ENCODE measurements at regions not wholly inside any gene's neighbourhood (a gene's known extent, or its start where the extent isn't known, plus 50 kb on each side); places are given as distances from the start of the nearest gene placed in this dataset.
A peak's percentile ranks its signal among the peaks of the same experiment; 100 is the strongest.

DNA sequence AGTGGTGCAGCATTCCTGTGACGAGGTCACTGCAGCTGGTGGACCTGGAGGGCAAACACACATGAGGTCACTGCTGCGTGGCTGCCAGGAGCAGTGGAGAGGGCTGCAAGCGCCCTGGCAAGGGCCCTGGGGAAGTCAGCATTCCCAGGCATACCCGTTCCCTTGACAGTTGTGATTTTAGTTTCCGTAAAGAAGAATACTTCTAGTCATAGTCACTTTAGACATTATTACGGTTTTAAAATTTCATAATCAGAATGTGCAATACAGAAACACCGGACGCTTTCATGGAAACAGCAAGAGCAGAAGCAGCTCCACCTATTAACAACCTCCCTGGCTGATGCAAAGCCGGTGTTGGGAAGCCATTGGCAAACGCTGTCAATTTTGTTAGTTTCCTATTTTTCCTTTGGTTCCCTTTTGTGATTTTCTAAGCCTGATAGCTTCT lies 129.8 kb downstream of the GADD45G start (continued):
- no peak for TF ChIP-seq IRF3 (IDR thresholded peaks at IDR 0.05; ENCODE audit: low read depth, low read length)

DNA sequence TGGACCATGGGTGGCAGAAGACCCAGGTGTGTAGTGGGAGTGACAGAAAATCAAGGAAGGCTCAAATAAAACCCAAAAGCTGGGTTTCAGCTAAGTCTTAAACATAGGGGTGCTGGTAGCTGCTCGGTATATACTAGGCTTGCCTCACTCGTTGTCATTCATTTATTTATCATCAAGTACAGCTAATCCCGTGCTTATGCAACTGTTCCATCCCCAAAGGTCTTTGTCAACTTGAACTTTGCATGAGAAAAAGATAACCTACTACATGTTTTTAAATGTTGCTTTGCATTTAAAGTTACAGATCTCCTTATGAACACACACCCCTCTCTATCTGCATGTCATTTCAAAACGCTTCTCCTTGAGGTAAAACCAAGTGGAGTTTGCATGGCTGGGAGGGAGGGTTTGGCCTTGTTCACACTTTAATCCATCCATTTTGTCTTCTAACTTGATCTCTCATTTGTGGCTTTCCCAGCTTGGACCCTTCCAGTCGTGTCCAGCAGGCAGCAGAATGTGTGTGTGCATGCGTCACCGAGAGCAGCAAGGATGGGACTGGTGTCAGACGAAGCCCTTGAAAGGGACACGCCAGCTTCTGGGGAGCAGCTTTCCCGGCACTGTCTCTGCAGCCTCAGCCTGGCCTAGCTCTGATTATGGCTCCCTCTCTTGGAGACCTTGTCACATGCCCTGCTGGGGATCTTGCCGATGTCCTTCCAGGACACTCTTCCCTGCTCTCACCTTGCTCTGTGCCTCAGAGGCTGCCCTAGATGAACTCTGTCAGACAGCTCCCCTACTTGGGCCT lies 133.5 kb downstream of the GADD45G start:
- Histone ChIP-seq H4K20me1 (ENCODE audit: insufficient read depth) (no peaks in the 10 kb centered on the region), H3K4me2 (no peak overlapping the region), H3K4me3 (ENCODE audit: low read depth in 2 of 2, low read length in 1 of 2) (no peak overlapping the region), H3K27ac (ENCODE audit: low read depth in 2 of 2, low read length in 1 of 2) (no peak overlapping the region), H3K27me3 (ENCODE audit: insufficient read depth) (no peaks in the 10 kb centered on the region), H2AFZ (ENCODE audit: low read depth) (no peak overlapping the region), H3F3A (replicated peaks; ENCODE audit: insufficient read depth) (no peaks in the 10 kb centered on the region), H3K79me2 (ENCODE audit: insufficient read depth) (no peaks in the 10 kb centered on the region), H3K9ac (no peak overlapping the region), H3K36me3 (replicated peaks in 1 of 2; ENCODE audit: control insufficient read depth in 1 of 2, insufficient read depth in 2 of 2, low read length in 1 of 2) (no peaks in the 10 kb centered on the region), H3K4me1 (ENCODE audit: control insufficient read depth in 1 of 2, insufficient read depth in 2 of 2, low read depth in 1 of 2, low read length in 1 of 2) (peaks cover 0 to 10% of the 10 kb centered on the region in 2 experiments; a peak in 1 of 4 replicates), H3K9me3 (no peaks in the 10 kb centered on the region), H3K9me2 (no peaks in the 10 kb centered on the region)
- WGBS (ENCODE audit: low lambda C conversion rate) = 42% methylated on average over 11 of the region's 11 CpGs
- TF ChIP-seq CHD2 (IDR thresholded peaks at IDR 0.05; ENCODE audit: low read length, partially characterized antibody) = no peak
- TF ChIP-seq RAD21 (IDR thresholded peaks at IDR 0.05; ENCODE audit: low read length) = 0 out of 2 replicates have a peak, but pooled peaks have one; percentile 21
- CTCF ChIA-PET = interaction anchor here (0.7 to 2.1 kb wide), 7 partner anchors 10 to 363 kb away, joined by 3 to 11 read pairs (median 4); no protein-coding TSS in a partner anchor
- POLR2A ChIA-PET = no interaction called here
- no peak for DNase-seq

- POLR2A ChIA-PET = no interaction called here
- no peaks in the 10 kb centered on the region for H3K36me3 ChIP-seq (replicated peaks in 1 of 2; ENCODE audit: control insufficient read depth in 1 of 2, insufficient read depth in 2 of 2, low read length in 1 of 2)
- H3K4me1 ChIP-seq (ENCODE audit: control insufficient read depth in 1 of 2, insufficient read depth in 2 of 2, low read depth in 1 of 2, low read length in 1 of 2) = peaks cover 0 to 22% of the 10 kb centered on the region in 2 experiments; a peak in 1 of 4 replicates
- H3K9ac ChIP-seq = no peak overlapping the region
- no peak overlapping the region for H3K4me3 ChIP-seq (ENCODE audit: low read depth in 2 of 2, low read length in 1 of 2)
- no peaks in the 10 kb centered on the region for H3F3A ChIP-seq (replicated peaks; ENCODE audit: insufficient read depth)
- no peaks in the 10 kb centered on the region for H3K79me2 ChIP-seq (ENCODE audit: insufficient read depth)
- H2AFZ ChIP-seq (ENCODE audit: low read depth) = no peak overlapping the region
- H4K20me1 ChIP-seq (ENCODE audit: insufficient read depth) = no peaks in the 10 kb centered on the region
- H3K9me2 ChIP-seq = no peaks in the 10 kb centered on the region
- no peak overlapping the region for H3K27ac ChIP-seq (ENCODE audit: low read depth in 2 of 2, low read length in 1 of 2)
- WGBS (ENCODE audit: low lambda C conversion rate) = 39% methylated on average over 4 of the region's 4 CpGs
- CTCF ChIA-PET = interaction anchor here (1.0 to 2.1 kb wide), 4 partner anchors 11 to 362 kb away, joined by 3 to 11 read pairs (median 8); no protein-coding TSS in a partner anchor
- DNase-seq = no peak
- no peak overlapping the region for H3K4me2 ChIP-seq
- H3K27me3 ChIP-seq (ENCODE audit: insufficient read depth) = no peaks in the 10 kb centered on the region
- TF ChIP-seq USF1 (IDR thresholded peaks at IDR 0.05; ENCODE audit: borderline replicate concordance, low read depth) = no peak
- no peak for TF ChIP-seq RXRA (IDR thresholded peaks at IDR 0.05; ENCODE audit: borderline replicate concordance, low read depth)
- TF ChIP-seq, protein P1, sequence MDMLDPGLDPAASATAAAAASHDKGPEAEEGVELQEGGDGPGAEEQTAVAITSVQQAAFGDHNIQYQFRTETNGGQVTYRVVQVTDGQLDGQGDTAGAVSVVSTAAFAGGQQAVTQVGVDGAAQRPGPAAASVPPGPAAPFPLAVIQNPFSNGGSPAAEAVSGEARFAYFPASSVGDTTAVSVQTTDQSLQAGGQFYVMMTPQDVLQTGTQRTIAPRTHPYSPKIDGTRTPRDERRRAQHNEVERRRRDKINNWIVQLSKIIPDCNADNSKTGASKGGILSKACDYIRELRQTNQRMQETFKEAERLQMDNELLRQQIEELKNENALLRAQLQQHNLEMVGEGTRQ (IDR thresholded peaks at IDR 0.05; ENCODE audit: borderline replicate concordance, low read depth, low read length) = no peak
- no peak for TF ChIP-seq RAD21 (IDR thresholded peaks at IDR 0.05; ENCODE audit: low read length)
- TF ChIP-seq ZBTB33 (IDR thresholded peaks at IDR 0.05; ENCODE audit: borderline replicate concordance, low read depth) = no peak
- no peaks in the 10 kb centered on the region for H3K9me3 ChIP-seq
These were observed 134.7 kb downstream of the GADD45G start for GRCh38 chr9:89739511-89739910.

Data from SK-N-SH (cell line).